Breast epithelium (tissue), 4 donors: ENCODE measurements at regions not wholly inside any gene's neighbourhood (a gene's known extent, or its start where the extent isn't known, plus 50 kb on each side); places are given as distances from the start of the nearest gene placed in this dataset.

Source experiments
- DNase-seq, 2 donors: peaks; one replicate each; pipeline ENCODE4 v3.0.0-alpha.2; 2019; ENCODE audit warnings: low spot score in 2 of 2
- H3K27ac ChIP-seq, 2 donors: fragments of 200-600 bp; sonication (generic) in 1 of 2; one replicate each; pipeline ENCODE4 v1.5.1; 2016 to 2019; ENCODE audit warnings: mild to moderate bottlenecking in 1 of 2
- H3K27me3 ChIP-seq, 2 donors: fragments of 200-600 bp; sonication (generic) in 1 of 2; one replicate each; pipeline versions ENCODE4 v1.5.1 to v1.6.0; 2017 to 2019; ENCODE audit warnings: control low read depth in 1 of 2, mild to moderate bottlenecking in 1 of 2
- H3K36me3 ChIP-seq: fragments of 200-600 bp; one replicate; pipeline ENCODE4 v1.5.1; 2019
- H3K4me1 ChIP-seq, 2 donors: fragments of 200-600 bp; sonication (generic); one replicate each; pipeline ENCODE4 v1.5.1; 2016 to 2019; ENCODE audit warnings: control low read depth in 1 of 2
- H3K4me3 ChIP-seq, 3 donors: fragments of 200-600 bp; sonication (generic); 1 replicate in 2 of 3; 2 replicates in 1 of 3; pipeline ENCODE4 v1.5.1; 2016 to 2019; ENCODE audit warnings: mild to moderate bottlenecking in 3 of 3, moderate library complexity in 2 of 3
- H3K9me3 ChIP-seq, 2 donors: fragments of 200-600 bp; sonication (generic) in 1 of 2; one replicate each; pipeline ENCODE4 v1.5.1; 2016 to 2019; ENCODE audit warnings: control low read depth in 1 of 2
- CTCF ChIP-seq, 3 donors: fragments of 450-650 bp; IDR thresholded peaks; one replicate each; pipeline ENCODE4 v1.5.1; 2016 to 2017; ENCODE audit warnings: antibody characterized with exemption in 3 of 3, mild to moderate bottlenecking in 3 of 3, moderate library complexity in 3 of 3
- POLR2A ChIP-seq: fragments of 450-650 bp; IDR thresholded peaks from one replicate; pipeline ENCODE4 v1.6.1; 2016; ENCODE audit warnings: antibody characterized with exemption, mild to moderate bottlenecking, moderate library complexity
- POLR2AphosphoS5 ChIP-seq, 3 donors: sonication (generic); formaldehyde crosslinking; IDR thresholded peaks; one replicate each; pipeline ENCODE4 v1.6.1; 2017; ENCODE audit warnings: antibody characterized with exemption in 3 of 3
- intact Hi-C: fragments of 100-400 bp; cut with DNase I; formaldehyde crosslinking; loops from one replicate; pipeline ENCODE4 v1.15.1; 2023; ENCODE audit warnings: low total_unique reads

DNA sequence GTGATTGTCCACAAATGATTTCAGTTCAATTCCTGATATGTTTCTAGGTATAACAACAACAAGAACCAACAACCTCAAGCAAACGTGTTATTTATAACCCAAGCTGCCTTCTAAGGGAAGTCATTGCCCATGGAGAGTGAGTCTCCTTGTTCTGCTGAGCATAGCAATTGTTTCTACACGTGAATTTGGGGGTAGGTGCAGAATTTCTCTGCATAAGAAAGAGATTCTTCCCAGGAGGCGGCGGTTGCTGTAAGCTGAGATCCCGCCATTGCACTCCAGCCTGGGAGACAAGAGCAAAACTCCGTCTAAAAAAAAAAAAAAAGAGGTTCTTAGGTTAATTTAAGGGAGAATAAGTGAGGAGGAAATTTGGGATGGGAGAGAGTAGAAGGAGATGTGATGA is 226.5 kb upstream of the PELI2 start:
- DNase-seq = no peak
- TF ChIP-seq POLR2A = no peak
- no peak for TF ChIP-seq POLR2AphosphoS5 (IDR thresholded peaks at IDR 0.05)
- no peak for TF ChIP-seq CTCF (IDR thresholded peaks at IDR 0.05)
- Histone ChIP-seq H3K9me3 (no peaks in the 10 kb centered on the region), H3K4me3 (no peak overlapping the region), H3K4me1 (no peaks in the 10 kb centered on the region), H3K27ac (no peak overlapping the region), H3K27me3 (no peaks in the 10 kb centered on the region), H3K36me3 (no peaks in the 10 kb centered on the region)
- intact Hi-C loops = no loop called here

GRCh38 chr14:55892906-55893305 is 225.3 kb upstream of the PELI2 start:
- Histone ChIP-seq H3K27ac (no peak overlapping the region), H3K4me3 (no peak overlapping the region), H3K27me3 (no peaks in the 10 kb centered on the region), H3K4me1 (no peaks in the 10 kb centered on the region), H3K9me3 (no peaks in the 10 kb centered on the region), H3K36me3 (no peaks in the 10 kb centered on the region)
- TF ChIP-seq POLR2AphosphoS5 (IDR thresholded peaks at IDR 0.05) (no peak), CTCF (IDR thresholded peaks at IDR 0.05) (no peak), POLR2A (no peak)
- intact Hi-C loops = no loop called here
- no peak for DNase-seq

DNA sequence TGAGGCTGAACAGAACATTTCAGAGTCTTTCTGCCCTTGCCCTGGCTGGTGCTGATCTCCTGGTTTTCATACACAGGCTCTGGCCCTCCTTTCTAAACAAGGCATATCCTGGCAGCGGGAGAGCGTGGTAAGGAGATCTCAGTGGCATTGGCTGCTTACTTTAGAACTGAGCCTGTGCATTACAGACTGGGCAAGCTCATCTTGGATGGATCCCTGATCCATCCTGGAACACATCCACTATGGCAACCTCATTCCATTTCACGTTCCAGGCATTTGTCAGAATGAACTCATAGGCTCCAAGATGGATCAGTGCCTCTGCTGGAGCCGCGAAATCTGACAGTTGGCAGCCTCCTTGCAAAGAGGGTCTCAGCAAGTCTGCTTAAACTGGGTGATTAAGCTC is 224.5 kb upstream of the PELI2 start:
- intact Hi-C loops = no loop called here
- no peak for DNase-seq
- H3K4me3 ChIP-seq = no peak overlapping the region

DNA sequence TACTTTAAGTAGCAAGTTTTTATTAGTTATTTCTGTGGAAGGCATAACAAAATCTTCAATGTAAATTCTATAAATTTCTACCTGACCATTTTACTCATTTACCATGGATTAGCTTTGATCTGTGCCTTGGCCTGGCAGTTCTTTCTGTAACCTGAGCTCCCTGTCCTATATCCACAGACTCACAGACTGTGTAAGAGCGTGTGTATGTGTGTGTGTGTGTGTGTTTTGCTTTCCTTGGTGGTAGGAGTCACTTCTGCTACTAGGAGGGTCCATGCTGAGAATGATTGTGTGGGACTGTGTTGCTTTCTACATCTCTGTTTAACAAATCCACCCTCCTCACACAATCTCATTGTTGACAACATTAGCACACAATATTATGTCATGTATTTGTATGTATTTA is 221.2 kb upstream of the PELI2 start:
- Histone ChIP-seq H3K27me3 (no peaks in the 10 kb centered on the region), H3K4me3 (no peak overlapping the region), H3K27ac (no peak overlapping the region), H3K36me3 (no peaks in the 10 kb centered on the region), H3K4me1 (no peaks in the 10 kb centered on the region), H3K9me3 (no peaks in the 10 kb centered on the region)
- intact Hi-C loops = no loop called here
- DNase-seq = no peak
- TF ChIP-seq CTCF (IDR thresholded peaks at IDR 0.05) = no peak
- TF ChIP-seq POLR2A = no peak
- TF ChIP-seq POLR2AphosphoS5 (IDR thresholded peaks at IDR 0.05) = no peak

More for the DNA sequence above, 224.5 kb upstream of the PELI2 start:
- Histone ChIP-seq H3K36me3 (no peaks in the 10 kb centered on the region), H3K9me3 (no peaks in the 10 kb centered on the region), H3K27ac (no peak overlapping the region), H3K4me1 (no peaks in the 10 kb centered on the region), H3K27me3 (no peaks in the 10 kb centered on the region)
- TF ChIP-seq POLR2AphosphoS5 (IDR thresholded peaks at IDR 0.05) (no peak), CTCF (IDR thresholded peaks at IDR 0.05) (no peak), POLR2A (no peak)

GRCh38 chr14:55898938-55899337 is 219.3 kb upstream of the PELI2 start:
- DNase-seq = no peak
- Histone ChIP-seq H3K9me3 (no peaks in the 10 kb centered on the region), H3K36me3 (no peaks in the 10 kb centered on the region), H3K27ac (no peak overlapping the region), H3K4me3 (no peak overlapping the region), H3K27me3 (no peaks in the 10 kb centered on the region), H3K4me1 (no peaks in the 10 kb centered on the region)
- no peak for TF ChIP-seq CTCF (IDR thresholded peaks at IDR 0.05)
- no peak for TF ChIP-seq POLR2AphosphoS5 (IDR thresholded peaks at IDR 0.05)
- TF ChIP-seq POLR2A = no peak
- intact Hi-C loops = no loop called here
